ENCODE measurements at regions not wholly inside any gene's neighbourhood (a gene's known extent, or its start where the extent isn't known, plus 50 kb on each side); places are given as distances from the start of the nearest gene placed in this dataset.

GRCh38 chr22:47381240-47381639 is 618.8 kb downstream of the TBC1D22A start:
- no peak for DNase-seq (ENCODE audit: low read depth)
- no peak for TF ChIP-seq CTCF (IDR thresholded peaks at IDR 0.05; ENCODE audit: control insufficient read depth, extremely low read depth, insufficient read depth)
- no peak overlapping the region for H3K4me3 ChIP-seq (ENCODE audit: low read depth, low read length)

GRCh38 chr22:47380692-47381091 is 618.2 kb downstream of the TBC1D22A start:
- H3K4me3 ChIP-seq (ENCODE audit: low read depth, low read length), result no peak overlapping the region
- no peak for TF ChIP-seq CTCF (IDR thresholded peaks at IDR 0.05; ENCODE audit: control insufficient read depth, extremely low read depth, insufficient read depth)
- no peak for DNase-seq (ENCODE audit: low read depth)

- peak; percentile 35 for DNase-seq (ENCODE audit: low read depth)
- H3K4me3 ChIP-seq (ENCODE audit: low read depth, low read length), result peak overlapping the region; percentile 32
- TF ChIP-seq CTCF (IDR thresholded peaks at IDR 0.05; ENCODE audit: control insufficient read depth, extremely low read depth, insufficient read depth), result no peak
These were observed 616.6 kb downstream of the TBC1D22A start for GRCh38 chr22:47379037-47379436.

GRCh38 chr22:47377926-47378560 is 615.6 kb downstream of the TBC1D22A start:
- DNase-seq (ENCODE audit: low read depth), result no peak
- no peak overlapping the region for H3K4me3 ChIP-seq (ENCODE audit: low read depth, low read length)

GRCh38 chr22:47376901-47377505 is 614.6 kb downstream of the TBC1D22A start:
- no peak overlapping the region for H3K4me3 ChIP-seq (ENCODE audit: low read depth, low read length)
- DNase-seq (ENCODE audit: low read depth), result no peak

More at GRCh38 chr22:47377926-47378560, 615.6 kb downstream of the TBC1D22A start:
- no peak for TF ChIP-seq CTCF (IDR thresholded peaks at IDR 0.05; ENCODE audit: control insufficient read depth, extremely low read depth, insufficient read depth)

GRCh38 chr22:47376322-47376700 is 613.9 kb downstream of the TBC1D22A start:
- no peak for TF ChIP-seq CTCF (IDR thresholded peaks at IDR 0.05; ENCODE audit: control insufficient read depth, extremely low read depth, insufficient read depth)
- DNase-seq (ENCODE audit: low read depth), result no peak
- H3K4me3 ChIP-seq (ENCODE audit: low read depth, low read length), result no peak overlapping the region

More at GRCh38 chr22:47376901-47377505, 614.6 kb downstream of the TBC1D22A start:
- TF ChIP-seq CTCF (IDR thresholded peaks at IDR 0.05; ENCODE audit: control insufficient read depth, extremely low read depth, insufficient read depth), result no peak
